ENCODE measurements at regions not wholly inside any gene's neighbourhood (a gene's known extent, or its start where the extent isn't known, plus 50 kb on each side); places are given as distances from the start of the nearest gene placed in this dataset.

DNA sequence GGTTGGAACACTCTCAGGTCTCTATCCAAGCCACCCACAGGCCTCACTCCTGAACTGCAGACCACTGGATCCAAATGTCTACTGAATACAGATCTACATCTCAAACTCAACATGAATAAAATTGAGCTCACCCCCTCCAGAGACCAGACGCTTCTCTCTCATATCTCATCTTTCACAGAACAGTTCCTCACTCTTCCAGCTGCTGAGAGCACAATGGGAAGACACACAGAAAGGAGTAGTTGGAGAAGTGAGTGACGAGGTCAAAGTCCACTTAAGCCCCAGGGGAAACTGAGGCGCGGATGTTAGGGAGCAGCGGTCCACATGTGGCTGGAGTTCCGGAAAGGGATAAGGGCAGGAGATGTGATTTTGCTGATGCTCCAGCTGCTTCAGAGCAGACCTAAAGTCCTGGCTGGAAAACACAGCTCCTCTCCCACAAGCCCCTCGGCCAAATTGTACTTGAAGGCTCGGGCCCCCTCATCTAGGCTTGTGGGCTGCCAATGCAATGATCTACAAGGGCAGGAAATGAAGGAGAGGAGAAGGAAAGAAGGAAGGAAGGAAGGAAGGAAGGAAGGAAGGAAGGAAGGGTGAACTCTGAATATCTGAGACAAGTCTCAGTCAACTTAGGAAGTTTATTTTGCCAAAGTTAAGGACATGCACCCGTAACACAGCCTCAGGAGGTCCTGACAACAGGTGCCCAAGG, 211.2 kb upstream of the TLE3 start:
- H3K27ac ChIP-seq (replicated peaks) = no peak overlapping the region
- no peak for TF ChIP-seq POLR2AphosphoS5 (IDR thresholded peaks at IDR 0.05; ENCODE audit: low read depth)
- no peak for TF ChIP-seq GABPA (IDR thresholded peaks at IDR 0.05; ENCODE audit: low read depth)
- TF ChIP-seq, protein P1, sequence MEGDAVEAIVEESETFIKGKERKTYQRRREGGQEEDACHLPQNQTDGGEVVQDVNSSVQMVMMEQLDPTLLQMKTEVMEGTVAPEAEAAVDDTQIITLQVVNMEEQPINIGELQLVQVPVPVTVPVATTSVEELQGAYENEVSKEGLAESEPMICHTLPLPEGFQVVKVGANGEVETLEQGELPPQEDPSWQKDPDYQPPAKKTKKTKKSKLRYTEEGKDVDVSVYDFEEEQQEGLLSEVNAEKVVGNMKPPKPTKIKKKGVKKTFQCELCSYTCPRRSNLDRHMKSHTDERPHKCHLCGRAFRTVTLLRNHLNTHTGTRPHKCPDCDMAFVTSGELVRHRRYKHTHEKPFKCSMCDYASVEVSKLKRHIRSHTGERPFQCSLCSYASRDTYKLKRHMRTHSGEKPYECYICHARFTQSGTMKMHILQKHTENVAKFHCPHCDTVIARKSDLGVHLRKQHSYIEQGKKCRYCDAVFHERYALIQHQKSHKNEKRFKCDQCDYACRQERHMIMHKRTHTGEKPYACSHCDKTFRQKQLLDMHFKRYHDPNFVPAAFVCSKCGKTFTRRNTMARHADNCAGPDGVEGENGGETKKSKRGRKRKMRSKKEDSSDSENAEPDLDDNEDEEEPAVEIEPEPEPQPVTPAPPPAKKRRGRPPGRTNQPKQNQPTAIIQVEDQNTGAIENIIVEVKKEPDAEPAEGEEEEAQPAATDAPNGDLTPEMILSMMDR (IDR thresholded peaks at IDR 0.05; ENCODE audit: insufficient read depth, low read length) = no peak
- TF ChIP-seq, protein P2, sequence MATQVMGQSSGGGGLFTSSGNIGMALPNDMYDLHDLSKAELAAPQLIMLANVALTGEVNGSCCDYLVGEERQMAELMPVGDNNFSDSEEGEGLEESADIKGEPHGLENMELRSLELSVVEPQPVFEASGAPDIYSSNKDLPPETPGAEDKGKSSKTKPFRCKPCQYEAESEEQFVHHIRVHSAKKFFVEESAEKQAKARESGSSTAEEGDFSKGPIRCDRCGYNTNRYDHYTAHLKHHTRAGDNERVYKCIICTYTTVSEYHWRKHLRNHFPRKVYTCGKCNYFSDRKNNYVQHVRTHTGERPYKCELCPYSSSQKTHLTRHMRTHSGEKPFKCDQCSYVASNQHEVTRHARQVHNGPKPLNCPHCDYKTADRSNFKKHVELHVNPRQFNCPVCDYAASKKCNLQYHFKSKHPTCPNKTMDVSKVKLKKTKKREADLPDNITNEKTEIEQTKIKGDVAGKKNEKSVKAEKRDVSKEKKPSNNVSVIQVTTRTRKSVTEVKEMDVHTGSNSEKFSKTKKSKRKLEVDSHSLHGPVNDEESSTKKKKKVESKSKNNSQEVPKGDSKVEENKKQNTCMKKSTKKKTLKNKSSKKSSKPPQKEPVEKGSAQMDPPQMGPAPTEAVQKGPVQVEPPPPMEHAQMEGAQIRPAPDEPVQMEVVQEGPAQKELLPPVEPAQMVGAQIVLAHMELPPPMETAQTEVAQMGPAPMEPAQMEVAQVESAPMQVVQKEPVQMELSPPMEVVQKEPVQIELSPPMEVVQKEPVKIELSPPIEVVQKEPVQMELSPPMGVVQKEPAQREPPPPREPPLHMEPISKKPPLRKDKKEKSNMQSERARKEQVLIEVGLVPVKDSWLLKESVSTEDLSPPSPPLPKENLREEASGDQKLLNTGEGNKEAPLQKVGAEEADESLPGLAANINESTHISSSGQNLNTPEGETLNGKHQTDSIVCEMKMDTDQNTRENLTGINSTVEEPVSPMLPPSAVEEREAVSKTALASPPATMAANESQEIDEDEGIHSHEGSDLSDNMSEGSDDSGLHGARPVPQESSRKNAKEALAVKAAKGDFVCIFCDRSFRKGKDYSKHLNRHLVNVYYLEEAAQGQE (IDR thresholded peaks at IDR 0.05; ENCODE audit: insufficient replicate concordance, low read depth) = no peak
- no peak for TF ChIP-seq SPI1 (IDR thresholded peaks at IDR 0.05; ENCODE audit: borderline replicate concordance, low read depth)
- no peak overlapping the region for H3K4me3 ChIP-seq (replicated peaks; ENCODE audit: insufficient read depth, low read length)
- no peaks in the 10 kb centered on the region for H3K27me3 ChIP-seq (ENCODE audit: insufficient read depth, poor library complexity, severe bottlenecking)
- DNase-seq (ENCODE audit: low read depth in 1 of 2, low spot score in 1 of 2) = no peak

DNA sequence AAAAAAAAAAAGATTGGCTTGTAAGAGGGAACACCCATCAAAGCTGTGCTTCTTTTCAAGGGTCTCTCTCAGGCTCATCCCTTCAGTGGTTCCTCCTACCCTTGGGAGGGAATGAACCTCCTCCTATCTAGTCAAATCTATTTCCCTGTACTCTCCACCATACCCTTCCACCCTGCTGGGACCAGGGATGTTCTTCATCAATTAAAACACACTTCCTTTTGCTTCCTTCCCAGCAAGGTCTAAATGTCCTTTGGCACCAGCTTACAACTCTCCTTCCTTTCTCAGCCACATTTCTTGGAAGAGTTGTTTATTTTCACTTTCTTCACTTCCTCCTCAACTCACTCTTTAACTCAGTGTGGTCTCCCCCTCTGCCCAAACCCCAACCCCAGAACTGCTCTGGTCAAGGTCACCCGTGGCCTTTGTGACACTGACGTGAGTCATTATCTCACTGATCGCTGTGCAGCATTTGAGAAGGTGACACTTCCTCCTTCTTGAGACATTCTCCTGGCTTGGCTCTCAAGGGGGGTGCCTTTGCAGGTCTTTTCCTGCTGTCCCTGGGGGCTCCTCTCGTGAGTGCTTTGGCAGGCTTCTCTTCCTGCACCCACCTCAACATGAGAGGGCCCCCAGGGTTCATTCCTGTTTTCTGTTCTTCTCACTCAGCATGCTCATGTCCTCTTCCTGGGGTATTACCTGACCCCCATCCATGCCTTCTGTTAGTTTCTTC, 210.5 kb upstream of the TLE3 start:
- no peak overlapping the region for H3K27ac ChIP-seq (replicated peaks)
- DNase-seq (ENCODE audit: low read depth in 1 of 2, low spot score in 1 of 2) = peak; percentile 63 to 84
- H3K4me3 ChIP-seq (replicated peaks; ENCODE audit: insufficient read depth, low read length) = no peak overlapping the region
- no peaks in the 10 kb centered on the region for H3K27me3 ChIP-seq (ENCODE audit: insufficient read depth, poor library complexity, severe bottlenecking)
- TF ChIP-seq SPI1 (IDR thresholded peaks at IDR 0.05; ENCODE audit: borderline replicate concordance, low read depth) (peak; percentile 78), POLR2AphosphoS5 (IDR thresholded peaks at IDR 0.05; ENCODE audit: low read depth) (no peak)

DNA sequence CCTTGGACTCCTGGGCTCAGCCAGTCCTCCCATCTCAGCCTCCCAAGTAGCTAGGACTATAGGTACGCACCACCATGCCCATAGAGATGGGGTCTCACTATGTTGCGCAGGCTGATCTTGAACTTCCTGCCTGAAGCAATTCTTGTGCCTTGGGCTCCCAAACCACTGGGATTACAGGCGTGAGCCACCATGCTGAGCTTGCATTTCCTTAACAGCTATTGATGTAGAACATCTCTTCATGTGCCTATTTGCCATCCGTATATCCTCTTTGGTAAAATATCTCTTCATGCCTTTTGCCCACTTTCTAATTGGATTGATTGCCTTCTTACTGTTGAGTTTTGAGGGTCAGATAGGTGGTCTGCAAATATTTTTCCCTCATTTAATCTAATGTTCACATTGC, 208.9 kb upstream of the TLE3 start:
- Histone ChIP-seq H3K27ac (replicated peaks) (no peak overlapping the region), H3K4me3 (replicated peaks; ENCODE audit: insufficient read depth, low read length) (no peak overlapping the region), H3K27me3 (ENCODE audit: insufficient read depth, poor library complexity, severe bottlenecking) (no peaks in the 10 kb centered on the region)
- no peak for DNase-seq (ENCODE audit: low read depth in 1 of 2, low spot score in 1 of 2)
- TF ChIP-seq, protein P1 (IDR thresholded peaks at IDR 0.05; ENCODE audit: insufficient read depth, low read length) = no peak
- no peak for TF ChIP-seq GABPA (IDR thresholded peaks at IDR 0.05; ENCODE audit: low read depth)
- TF ChIP-seq, protein P2 (IDR thresholded peaks at IDR 0.05; ENCODE audit: insufficient replicate concordance, low read depth) = no peak
- TF ChIP-seq POLR2AphosphoS5 (IDR thresholded peaks at IDR 0.05; ENCODE audit: low read depth) = no peak
- no peak for TF ChIP-seq SPI1 (IDR thresholded peaks at IDR 0.05; ENCODE audit: borderline replicate concordance, low read depth)

DNA sequence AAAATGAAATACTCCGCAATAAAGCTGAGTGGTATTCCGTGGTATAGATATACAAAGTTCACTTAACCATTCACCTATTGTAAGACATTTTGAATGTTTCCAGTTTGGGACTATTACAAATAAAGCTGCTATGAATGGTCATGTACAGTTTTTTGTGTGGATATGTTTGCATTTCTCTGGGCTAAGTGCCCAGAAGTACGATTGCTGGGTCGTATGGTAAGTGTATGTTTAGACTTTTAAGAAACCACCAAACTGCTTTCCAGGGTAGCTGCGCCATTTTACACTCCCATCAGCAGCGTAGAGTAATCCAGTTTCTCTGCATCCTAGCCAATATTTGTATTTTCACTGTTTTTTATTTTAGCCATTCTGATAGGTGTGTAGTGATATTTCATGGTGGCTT, 208.4 kb upstream of the TLE3 start:
- TF ChIP-seq SPI1 (IDR thresholded peaks at IDR 0.05; ENCODE audit: borderline replicate concordance, low read depth) = no peak
- no peak for TF ChIP-seq GABPA (IDR thresholded peaks at IDR 0.05; ENCODE audit: low read depth)
- no peak for TF ChIP-seq POLR2AphosphoS5 (IDR thresholded peaks at IDR 0.05; ENCODE audit: low read depth)
- TF ChIP-seq, protein P1 (IDR thresholded peaks at IDR 0.05; ENCODE audit: insufficient read depth, low read length) = no peak
- TF ChIP-seq, protein P2 (IDR thresholded peaks at IDR 0.05; ENCODE audit: insufficient replicate concordance, low read depth) = no peak
- no peaks in the 10 kb centered on the region for H3K27me3 ChIP-seq (ENCODE audit: insufficient read depth, poor library complexity, severe bottlenecking)
- no peak for DNase-seq (ENCODE audit: low read depth in 1 of 2, low spot score in 1 of 2)

More for the DNA sequence above, 208.4 kb upstream of the TLE3 start:
- Histone ChIP-seq H3K27ac (replicated peaks) (no peak overlapping the region), H3K4me3 (replicated peaks; ENCODE audit: insufficient read depth, low read length) (no peak overlapping the region)
